Large intestine (tissue), 3 donors: ENCODE measurements at regions not wholly inside any gene's neighbourhood (a gene's known extent, or its start where the extent isn't known, plus 50 kb on each side); places are given as distances from the start of the nearest gene placed in this dataset.

Experiments
- DNase-seq, 2 donors: peaks; one replicate each; pipeline versions ENCODE4 v3.0.0 to v3.0.0-alpha.2; 2013
- H3K27ac ChIP-seq: one replicate; pipeline ENCODE4 v1.5.1; 2013; ENCODE audit warnings: low read length
- H3K27me3 ChIP-seq: 2 replicates; pipeline ENCODE4 v1.6.1; 2013; ENCODE audit warnings: low read length; ENCODE audit not compliant: control insufficient read depth, insufficient read depth
- H3K36me3 ChIP-seq: 2 replicates; pipeline ENCODE4 v1.6.1; 2013; ENCODE audit warnings: low read length; ENCODE audit not compliant: control insufficient read depth, insufficient read depth
- H3K4me1 ChIP-seq: one replicate; pipeline ENCODE4 v1.6.1; 2013; ENCODE audit warnings: low read length; ENCODE audit not compliant: control insufficient read depth, insufficient read depth
- H3K4me3 ChIP-seq: one replicate; pipeline ENCODE4 v1.5.1; 2013; ENCODE audit warnings: low read length
- H3K9me3 ChIP-seq: one replicate; pipeline ENCODE4 v1.6.1; 2013; ENCODE audit warnings: mild to moderate bottlenecking, low read depth, low read length, moderate library complexity; ENCODE audit not compliant: control insufficient read depth
- WGBS: methylation state at CpG from one replicate; pipeline ENCODE4 v1.1.5; 2013; ENCODE audit warnings: low lambda C conversion rate; ENCODE audit not compliant: insufficient coverage; 5-methylcytosine and 5-hydroxymethylcytosine counted together

- 71% methylated on average over 1 of the region's 1 CpG for WGBS
- no peak for DNase-seq
- no peak overlapping the region for H3K4me3 ChIP-seq
These were observed 504.7 kb downstream of the PLCL1 start for GRCh38 chr2:198309081-198309480.

GRCh38 chr2:198308368-198308767 is 504.0 kb downstream of the PLCL1 start:
- WGBS, result 85% methylated on average over 2 of the region's 3 CpGs

More at GRCh38 chr2:198309081-198309480, 504.7 kb downstream of the PLCL1 start:
- Histone ChIP-seq H3K36me3 (no peaks in the 10 kb centered on the region), H3K27me3 (peaks cover 4% of the 10 kb centered on the region), H3K27ac (no peak overlapping the region), H3K9me3 (no peaks in the 10 kb centered on the region), H3K4me1 (no peaks in the 10 kb centered on the region)

GRCh38 chr2:198307093-198307492 is 502.7 kb downstream of the PLCL1 start:
- DNase-seq, result no peak
- WGBS, result no CpG with 5 or more reads among the region's 3 CpGs
- Histone ChIP-seq H3K27me3 (peaks cover 4% of the 10 kb centered on the region), H3K36me3 (no peaks in the 10 kb centered on the region), H3K4me3 (no peak overlapping the region), H3K9me3 (no peaks in the 10 kb centered on the region), H3K27ac (no peak overlapping the region), H3K4me1 (no peaks in the 10 kb centered on the region)

More at GRCh38 chr2:198308368-198308767, 504.0 kb downstream of the PLCL1 start:
- no peaks in the 10 kb centered on the region for H3K36me3 ChIP-seq
- H3K27ac ChIP-seq, result no peak overlapping the region
- no peaks in the 10 kb centered on the region for H3K4me1 ChIP-seq
- H3K27me3 ChIP-seq, result peaks cover 4% of the 10 kb centered on the region
- H3K9me3 ChIP-seq, result no peaks in the 10 kb centered on the region
- DNase-seq, result no peak
- no peak overlapping the region for H3K4me3 ChIP-seq

DNA sequence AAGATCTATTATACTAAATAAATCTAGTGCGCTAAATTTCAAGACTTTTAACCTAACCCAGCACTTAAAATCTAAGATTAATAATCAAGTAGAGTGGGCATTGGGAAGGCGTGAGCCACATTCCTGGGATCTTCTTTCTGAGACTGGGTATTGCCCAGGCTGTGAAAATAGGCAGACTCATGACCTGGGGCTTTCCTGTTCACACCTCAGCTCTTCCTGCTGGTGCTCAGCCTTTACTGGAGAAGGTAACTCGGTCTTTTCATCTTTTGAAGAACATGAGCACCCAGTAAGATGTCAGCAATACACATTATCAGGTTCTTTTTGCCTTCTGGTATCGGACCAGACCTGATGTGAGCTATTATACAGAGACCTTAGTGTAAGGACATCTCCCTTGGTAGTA is 500.5 kb downstream of the PLCL1 start:
- Histone ChIP-seq H3K27ac (no peak overlapping the region), H3K36me3 (no peaks in the 10 kb centered on the region), H3K4me3 (no peak overlapping the region), H3K27me3 (peaks cover 4% of the 10 kb centered on the region), H3K4me1 (no peaks in the 10 kb centered on the region), H3K9me3 (no peaks in the 10 kb centered on the region)
- WGBS, result no CpG with 5 or more reads among the region's 4 CpGs
- no peak for DNase-seq

DNA sequence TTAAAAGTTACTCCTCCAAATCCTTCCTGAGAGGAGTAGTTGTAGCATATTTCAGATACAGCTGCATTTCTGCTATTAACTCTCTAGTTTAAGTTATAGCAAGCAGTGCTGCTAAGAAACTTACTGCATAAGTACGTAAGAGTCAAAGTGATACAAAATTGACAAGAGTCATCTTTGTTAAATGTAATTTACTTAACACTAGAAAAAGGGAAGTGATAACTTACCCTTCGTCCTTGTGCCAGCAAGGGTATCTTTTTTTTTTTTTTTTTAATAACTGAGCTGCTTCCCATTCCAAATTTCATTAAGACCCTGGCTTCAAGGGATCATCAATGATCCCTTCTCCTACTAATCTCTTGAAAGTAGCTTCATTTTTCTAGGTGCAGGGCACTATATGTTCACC is 493.0 kb downstream of the PLCL1 start:
- peaks cover 4% of the 10 kb centered on the region for H3K27me3 ChIP-seq
- no peak overlapping the region for H3K27ac ChIP-seq
- no peak for DNase-seq
- no peak overlapping the region for H3K4me3 ChIP-seq
- 80% methylated on average over 2 of the region's 2 CpGs for WGBS
- no peaks in the 10 kb centered on the region for H3K9me3 ChIP-seq
- no peaks in the 10 kb centered on the region for H3K36me3 ChIP-seq
- H3K4me1 ChIP-seq, result no peaks in the 10 kb centered on the region

DNA sequence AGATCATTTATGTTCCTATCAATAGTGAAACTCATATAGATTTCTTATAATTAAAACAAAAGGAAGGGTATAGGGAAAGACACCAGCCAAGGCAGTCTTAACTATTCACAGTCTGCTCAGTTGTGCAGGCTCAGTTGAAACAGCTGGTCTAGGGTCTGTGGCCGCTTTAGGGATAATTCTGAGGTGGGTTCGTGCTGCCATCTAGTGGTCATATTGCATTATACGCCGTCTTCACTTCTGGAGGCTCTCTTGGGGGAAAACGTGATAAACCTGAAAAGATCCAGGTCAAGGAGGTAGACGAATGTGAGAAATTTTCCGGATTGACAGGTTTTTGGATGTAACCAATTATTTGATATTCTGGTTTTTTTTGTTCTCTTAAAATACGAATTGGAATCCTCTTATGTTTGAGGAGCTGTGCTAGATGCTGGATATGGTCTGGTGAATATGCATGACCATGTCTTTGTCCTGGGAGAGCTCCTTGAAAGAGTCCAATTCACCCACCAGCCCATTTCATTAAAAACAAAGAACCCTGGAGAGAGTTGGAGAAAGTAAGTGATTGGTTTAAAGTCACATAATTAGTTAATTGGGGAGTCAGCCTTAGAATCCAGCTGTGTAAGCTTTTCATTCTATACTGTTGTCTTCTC is 492.4 kb downstream of the PLCL1 start:
- Histone ChIP-seq H3K4me1 (no peaks in the 10 kb centered on the region), H3K27ac (no peak overlapping the region), H3K9me3 (no peaks in the 10 kb centered on the region), H3K36me3 (no peaks in the 10 kb centered on the region), H3K4me3 (no peak overlapping the region), H3K27me3 (peaks cover 4% of the 10 kb centered on the region)
- DNase-seq, result peak; percentile 14 to 26
- 0% methylated on average over 1 of the region's 8 CpGs for WGBS

DNA sequence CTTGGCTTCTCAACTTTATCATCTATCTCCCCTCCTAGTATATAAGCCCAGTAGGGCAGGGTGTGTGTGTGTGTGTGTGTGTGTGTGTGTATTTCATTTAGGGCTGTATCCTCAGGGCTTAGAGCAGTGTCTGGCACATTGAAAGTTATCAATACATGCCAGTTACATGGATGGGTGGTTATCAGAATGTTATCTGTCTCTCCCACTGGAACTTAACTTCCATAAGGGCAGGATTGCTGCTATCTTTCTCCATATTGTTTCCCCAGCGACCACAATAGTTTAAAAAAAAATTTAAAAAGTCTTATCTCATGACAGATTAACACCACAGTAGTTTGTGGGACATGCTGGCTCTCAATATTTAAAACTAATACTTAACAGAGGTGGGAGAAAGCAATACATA is 488.9 kb downstream of the PLCL1 start:
- Histone ChIP-seq H3K4me3 (no peak overlapping the region), H3K27me3 (peaks cover 6% of the 10 kb centered on the region), H3K4me1 (no peaks in the 10 kb centered on the region), H3K36me3 (no peaks in the 10 kb centered on the region), H3K9me3 (no peaks in the 10 kb centered on the region), H3K27ac (no peak overlapping the region)
- WGBS, result 20% methylated on average over 1 of the region's 1 CpG
- no peak for DNase-seq

- no peaks in the 10 kb centered on the region for H3K4me1 ChIP-seq
- H3K9me3 ChIP-seq, result no peaks in the 10 kb centered on the region
- H3K27ac ChIP-seq, result no peak overlapping the region
- WGBS, result 100% methylated on average over 1 of the region's 3 CpGs
- H3K36me3 ChIP-seq, result no peaks in the 10 kb centered on the region
- H3K27me3 ChIP-seq, result peaks cover 18% of the 10 kb centered on the region
- DNase-seq, result no peak
- no peak overlapping the region for H3K4me3 ChIP-seq
These were observed 485.4 kb downstream of the PLCL1 start for GRCh38 chr2:198289811-198290210.

- DNase-seq, result no peak
These were observed 483.3 kb downstream of the PLCL1 start for GRCh38 chr2:198287706-198288105.

DNA sequence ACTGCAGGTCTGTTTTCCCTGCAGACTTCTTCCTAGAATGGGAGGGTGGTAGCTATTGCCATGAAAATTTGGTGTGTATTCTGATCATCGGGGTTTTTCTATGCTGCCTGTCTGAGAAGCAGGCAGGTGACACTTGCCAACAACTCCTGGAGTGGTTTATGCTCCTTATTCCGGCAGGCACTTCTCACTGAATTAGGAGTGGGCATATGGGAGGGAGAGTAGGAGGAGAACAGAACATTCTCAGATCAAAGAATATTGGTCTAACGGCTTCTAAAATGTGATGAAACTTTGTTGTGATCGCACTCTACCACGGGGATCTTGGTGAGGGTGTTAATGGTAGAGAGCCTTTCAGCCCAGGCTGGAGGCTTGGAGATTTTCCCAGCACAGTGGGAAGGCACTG is 480.8 kb downstream of the PLCL1 start:
- Histone ChIP-seq H3K4me1 (no peaks in the 10 kb centered on the region), H3K9me3 (no peaks in the 10 kb centered on the region), H3K4me3 (no peak overlapping the region), H3K27me3 (peaks cover 25% of the 10 kb centered on the region), H3K36me3 (no peaks in the 10 kb centered on the region), H3K27ac (no peak overlapping the region)
- DNase-seq, result no peak
- WGBS, result 67% methylated on average over 1 of the region's 5 CpGs

More at GRCh38 chr2:198287706-198288105, 483.3 kb downstream of the PLCL1 start:
- Histone ChIP-seq H3K27ac (no peak overlapping the region), H3K27me3 (peaks cover 18% of the 10 kb centered on the region), H3K36me3 (no peaks in the 10 kb centered on the region), H3K4me1 (no peaks in the 10 kb centered on the region), H3K4me3 (no peak overlapping the region), H3K9me3 (no peaks in the 10 kb centered on the region)
- no CpG with 5 or more reads among the region's 2 CpGs for WGBS

- 67% methylated on average over 1 of the region's 2 CpGs for WGBS
- Histone ChIP-seq H3K36me3 (no peaks in the 10 kb centered on the region), H3K27ac (no peak overlapping the region), H3K9me3 (no peaks in the 10 kb centered on the region), H3K27me3 (peaks cover 25% of the 10 kb centered on the region), H3K4me1 (no peaks in the 10 kb centered on the region), H3K4me3 (no peak overlapping the region)
- no peak for DNase-seq
These were observed 478.8 kb downstream of the PLCL1 start for GRCh38 chr2:198283146-198283545.
